Adrenal gland (tissue), 5 donors: ENCODE measurements at regions not wholly inside any gene's neighbourhood (a gene's known extent, or its start where the extent isn't known, plus 50 kb on each side); places are given as distances from the start of the nearest gene placed in this dataset.

Experiments
- CTCF ChIP-seq, 6 experiments: fragments of 450-650 bp in 4 of 6; fragments of 200-600 bp in 2 of 6; sonication (generic) in 1 of 6; IDR thresholded peaks; 1 replicate in 5 of 6; 2 replicates in 1 of 6; pipeline versions ENCODE4 v1.5.1 to v1.8.0; 2016 to 2021; ENCODE audit warnings: antibody characterized with exemption in 6 of 6, mild to moderate bottlenecking in 2 of 6, moderate library complexity in 1 of 6
- POLR2A ChIP-seq, 2 donors: fragments of 450-650 bp; IDR thresholded peaks; one replicate each; pipeline ENCODE4 v1.6.1; 2017; ENCODE audit warnings: antibody characterized with exemption in 2 of 2, mild to moderate bottlenecking in 2 of 2, moderate library complexity in 1 of 2
- donor health status: DM: no; HTN: no; CAD: no.

- no peak for TF ChIP-seq CTCF (IDR thresholded peaks at IDR 0.05)
- TF ChIP-seq POLR2A (IDR thresholded peaks at IDR 0.05), result no peak
Measured at GRCh38 chr10:3584926-3585784, 199.9 kb downstream of the KLF6 start.
